ENCODE measurements at regions not wholly inside any gene's neighbourhood (a gene's known extent, or its start where the extent isn't known, plus 50 kb on each side); places are given as distances from the start of the nearest gene placed in this dataset.
"Not testable (repeated sequence)": the region's sequence is repeated elsewhere in the genome, so short reads cannot be mapped to it uniquely, and the experiment has no call there.

DNA sequence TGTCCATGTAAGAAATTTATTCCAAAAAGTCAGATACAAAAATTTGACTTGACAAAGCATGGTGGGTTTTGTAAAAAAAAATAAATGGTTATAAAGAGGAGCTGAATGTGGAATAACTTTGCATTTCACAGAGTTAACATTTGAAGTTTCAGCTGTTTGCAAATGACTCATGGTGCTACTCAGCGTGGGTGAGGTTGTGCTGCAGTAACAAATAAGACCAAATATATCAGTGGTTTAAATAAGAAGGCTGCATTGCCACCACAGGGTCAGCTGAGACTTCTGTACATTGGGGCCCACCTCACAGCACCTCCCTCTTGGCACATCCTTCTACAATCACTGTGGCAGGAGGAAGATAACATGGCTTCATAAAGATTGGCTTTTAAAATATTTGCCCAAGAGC lies 272.5 kb upstream of the SULF2 start:
- no peak for DNase-seq

DNA sequence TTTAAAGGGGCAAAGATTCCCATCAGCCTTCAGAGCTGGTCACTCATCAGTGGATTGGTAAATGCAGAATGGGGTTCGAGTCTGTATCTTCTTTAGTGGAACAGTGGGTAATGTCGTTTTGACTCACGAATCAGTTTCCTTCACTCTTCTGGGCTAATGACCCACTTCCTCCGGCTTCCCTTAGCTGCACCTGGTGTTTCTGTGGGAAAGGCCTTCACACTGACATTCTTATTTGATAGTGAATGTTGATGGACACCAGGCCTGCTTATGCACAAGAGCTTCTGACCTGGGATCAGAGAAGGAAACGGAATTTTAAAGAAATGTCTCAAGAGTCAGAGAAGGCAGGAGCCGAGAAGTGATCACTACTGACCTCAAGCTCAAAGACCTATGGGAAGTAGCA lies 272.0 kb upstream of the SULF2 start:
- no peak for DNase-seq

DNA sequence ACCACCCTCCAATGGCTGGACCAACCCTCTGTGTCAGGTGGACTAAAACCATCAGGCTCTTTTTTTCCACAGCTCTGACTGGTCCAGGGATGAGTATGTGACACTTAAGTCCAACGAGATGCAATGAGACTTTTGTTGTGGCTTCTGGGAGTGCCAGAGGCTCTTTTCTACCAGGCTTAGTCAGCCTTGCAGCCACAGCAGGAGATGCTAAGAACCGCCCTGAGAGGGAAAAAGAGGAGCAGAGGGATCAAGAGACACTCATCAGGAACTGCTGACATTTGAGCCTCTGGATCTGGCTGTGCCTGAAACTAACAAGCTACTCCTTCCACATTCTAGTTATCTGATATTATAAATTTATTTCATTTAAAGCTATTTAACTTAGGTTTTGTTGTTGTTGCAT lies 270.9 kb upstream of the SULF2 start:
- no peak for DNase-seq

DNA sequence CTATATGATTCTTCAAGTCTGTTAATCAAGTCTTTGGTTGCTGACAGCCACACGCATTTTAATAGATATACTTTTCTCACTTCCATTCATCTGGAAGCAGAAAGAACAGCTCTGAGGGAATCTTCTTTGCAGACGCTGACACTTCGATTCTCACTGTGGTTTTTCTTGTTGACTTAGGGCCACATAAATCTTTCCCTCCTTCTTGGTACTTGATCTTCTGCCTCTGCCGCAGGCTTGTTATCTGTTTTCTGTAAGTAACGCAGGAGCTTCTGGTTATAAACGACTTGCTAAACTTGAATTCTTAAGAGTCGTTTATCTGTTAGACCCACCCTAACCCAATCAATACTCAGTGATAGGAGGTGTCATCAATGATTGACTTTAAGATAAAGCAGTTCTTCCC lies 268.8 kb upstream of the SULF2 start:
- DNase-seq: no peak

DNA sequence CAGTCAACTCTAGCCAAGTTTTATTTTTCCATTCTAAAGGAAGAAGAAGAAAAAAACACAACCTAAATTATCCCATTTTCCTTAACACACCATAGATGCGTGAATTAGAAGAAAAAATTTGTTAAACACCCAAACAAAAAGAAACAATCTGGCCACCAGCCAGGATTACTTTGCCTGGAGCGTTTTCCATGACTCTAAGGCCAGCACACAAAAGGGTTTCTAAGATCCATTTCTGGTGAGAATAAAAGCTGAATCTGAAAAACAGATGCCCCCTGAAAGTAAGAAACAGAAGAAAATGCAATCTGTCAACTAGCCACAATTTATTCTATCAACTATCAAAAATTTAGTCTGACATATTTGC lies 267.2 kb upstream of the SULF2 start:
- no peak for DNase-seq

DNA sequence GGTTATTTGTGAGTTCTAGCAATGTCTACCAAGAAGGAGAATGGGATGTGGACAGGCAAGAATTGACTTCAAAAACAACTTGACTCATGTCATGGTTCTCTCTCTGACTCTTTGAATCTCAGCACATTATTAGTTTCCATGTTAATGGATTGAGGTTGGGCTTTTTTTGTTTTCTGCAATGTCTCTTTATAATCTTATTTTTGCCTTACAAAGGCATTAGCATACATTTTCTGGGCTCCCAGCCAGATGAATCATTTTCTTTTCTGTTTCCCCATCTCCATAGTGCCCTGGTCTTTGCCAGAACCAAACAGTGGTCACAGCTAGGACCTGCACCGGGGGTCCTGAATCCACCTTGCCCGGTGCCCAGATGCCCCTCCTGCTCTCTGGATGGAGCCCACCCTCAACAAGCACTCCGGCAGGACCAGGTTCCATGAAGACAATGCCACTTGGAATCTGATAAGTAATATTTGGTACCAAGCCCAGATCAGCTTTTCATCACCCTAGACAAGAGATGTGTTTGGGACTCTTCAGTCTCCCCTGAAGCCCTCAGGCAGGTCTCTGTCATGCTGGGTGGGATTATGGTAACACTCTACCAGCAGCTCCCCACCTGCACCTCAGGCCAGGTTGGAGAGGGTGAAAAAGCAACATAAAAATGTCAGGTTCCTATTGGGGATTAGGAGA lies 266.7 kb upstream of the SULF2 start:
- DNase-seq: no peak

DNA sequence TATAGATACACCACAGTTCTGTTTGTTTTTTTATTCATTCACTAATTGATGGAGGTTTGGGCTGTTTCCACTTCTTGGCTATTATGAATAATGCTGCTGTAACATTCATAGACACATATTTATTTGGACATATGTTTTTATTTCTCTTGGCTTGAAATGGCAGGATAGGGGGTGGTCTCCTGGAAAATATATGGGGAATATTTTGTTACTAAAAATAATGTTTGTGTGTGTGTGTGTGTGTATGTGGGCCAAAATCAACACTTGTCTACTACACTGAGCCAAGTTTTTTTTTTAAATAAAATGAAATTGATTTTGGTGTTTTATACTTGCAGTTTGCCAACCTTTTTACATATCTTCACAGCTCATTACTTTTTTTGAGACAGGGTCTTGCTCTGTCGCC lies 264.4 kb upstream of the SULF2 start:
- no peak for DNase-seq

DNA sequence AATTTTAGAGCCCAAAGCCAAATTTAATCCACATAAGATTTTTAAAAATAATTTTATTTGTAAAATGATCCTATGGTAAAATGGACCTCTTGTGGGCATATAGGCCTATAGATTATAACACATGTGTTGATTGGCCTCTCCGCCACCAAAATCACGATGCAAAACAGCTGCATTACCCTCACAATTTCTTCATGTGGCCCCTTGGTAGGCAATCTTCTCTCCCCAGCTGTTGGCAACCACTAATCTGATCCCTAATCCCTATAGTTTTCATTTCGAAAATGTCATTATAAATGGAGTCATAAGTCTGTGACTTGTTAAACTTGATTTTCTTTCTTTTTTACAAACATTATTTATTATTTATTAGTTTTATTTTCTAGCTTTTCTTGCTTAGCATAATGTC lies 263.9 kb upstream of the SULF2 start:
- no peak for DNase-seq

DNA sequence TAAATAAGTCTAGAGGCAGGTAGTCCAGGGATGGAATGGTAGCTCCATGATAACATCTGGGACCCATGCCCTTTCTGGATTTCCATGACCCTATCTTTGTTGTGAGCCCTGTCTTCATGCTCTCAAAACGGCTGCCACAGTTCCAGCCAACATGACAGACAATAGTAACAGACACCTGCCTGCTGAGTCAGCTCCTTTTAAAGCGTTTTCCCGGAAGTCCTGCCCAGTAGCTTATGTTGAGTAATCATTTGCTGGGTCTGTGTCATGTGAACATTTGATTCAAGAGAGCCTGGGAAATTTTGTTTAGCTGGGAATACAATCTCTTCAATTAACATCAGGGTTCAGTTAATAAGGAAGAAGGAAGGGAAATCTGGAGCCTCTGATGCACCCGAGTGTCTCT lies 262.2 kb upstream of the SULF2 start:
- DNase-seq: no peak

DNA sequence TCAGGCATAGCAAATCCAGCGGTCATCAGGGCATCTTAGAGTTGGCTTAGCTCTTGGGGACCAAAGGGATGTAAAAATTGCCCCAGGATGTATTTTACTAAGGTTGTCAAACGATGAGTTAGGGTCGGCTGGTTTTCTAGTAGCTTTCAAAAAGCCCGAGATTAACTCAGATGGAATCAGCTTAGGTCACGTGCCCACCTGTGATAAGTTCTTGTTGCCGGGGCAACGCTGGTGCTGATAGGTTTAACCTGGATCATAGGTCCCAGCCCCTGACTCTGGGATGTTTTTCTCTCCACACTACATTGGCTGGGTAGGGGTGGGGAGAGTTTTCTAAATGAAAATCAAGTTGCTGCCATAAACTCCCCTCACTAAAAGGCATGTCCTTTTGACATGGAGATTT lies 257.3 kb upstream of the SULF2 start:
- DNase-seq: no peak

DNA sequence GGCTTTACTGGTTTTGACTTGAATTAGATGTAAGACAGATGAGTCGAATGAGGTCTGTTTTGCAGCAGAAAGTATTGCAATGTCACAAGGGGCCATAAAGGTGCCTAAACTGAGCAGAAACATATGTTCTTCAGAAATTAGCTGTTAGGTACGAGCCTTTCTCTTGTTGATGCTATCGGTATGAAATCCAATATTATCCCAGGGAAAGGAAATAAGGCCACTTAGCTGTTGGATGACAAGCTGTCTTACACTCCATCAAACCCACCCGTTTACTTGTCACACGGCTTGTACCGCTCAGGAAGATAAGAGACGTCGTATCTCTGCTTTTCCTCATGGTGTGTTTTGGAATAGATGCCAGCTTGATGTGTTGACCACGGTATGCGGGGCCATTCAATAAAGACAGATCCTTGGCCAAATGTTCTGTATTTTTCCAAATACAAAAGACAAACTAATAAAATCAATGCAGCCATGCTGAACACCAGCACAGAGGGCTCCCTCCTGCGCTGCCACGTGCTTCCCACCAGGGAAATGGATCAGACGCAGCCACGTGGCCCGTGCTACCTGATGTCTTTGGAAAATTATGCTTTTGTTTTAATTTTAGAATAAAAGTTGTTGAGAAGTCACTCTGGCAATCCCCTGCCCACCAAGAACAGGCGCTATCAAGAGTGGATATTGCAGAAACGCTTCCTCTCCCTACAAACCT lies 255.9 kb upstream of the SULF2 start:
- no peak for DNase-seq

DNA sequence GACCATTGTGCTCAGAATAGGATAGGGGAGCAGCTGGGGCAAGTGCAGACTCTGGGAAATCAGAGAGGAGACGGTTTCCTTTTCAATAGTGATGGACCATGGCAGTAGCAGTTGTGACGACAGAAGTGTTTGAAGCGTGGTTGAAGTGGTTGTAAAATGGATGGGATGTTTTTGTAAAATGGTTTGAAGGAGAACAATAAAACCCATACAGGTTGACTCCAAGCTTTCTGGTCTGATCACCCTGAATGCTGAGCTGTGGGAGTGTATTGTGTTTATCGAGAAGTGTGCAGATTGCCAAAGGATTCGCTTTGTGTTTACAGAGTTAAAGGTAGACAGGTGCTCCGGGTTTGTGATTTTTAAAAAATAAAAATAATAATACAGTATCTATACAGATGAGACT lies 255.2 kb upstream of the SULF2 start:
- no peak for DNase-seq

DNA sequence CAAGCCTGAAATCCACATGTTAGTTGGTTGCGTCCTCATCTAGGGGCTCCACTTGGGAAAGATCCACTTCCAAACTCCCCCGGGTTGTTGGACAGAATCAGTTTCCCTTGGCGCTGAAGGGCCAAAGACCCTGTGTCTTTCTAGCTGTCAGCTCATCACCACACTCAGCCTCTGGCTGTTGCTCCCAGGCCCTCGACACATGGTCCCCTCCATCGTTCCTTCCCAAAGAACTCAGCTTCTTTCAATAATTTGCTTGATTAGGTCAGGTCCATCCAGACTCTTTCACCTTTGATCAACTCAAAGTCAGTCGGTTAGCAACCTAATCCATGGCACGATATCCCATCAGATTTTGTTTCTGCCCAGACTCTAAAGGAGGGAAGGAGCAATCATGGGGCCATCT lies 254.8 kb upstream of the SULF2 start:
- DNase-seq: no peak

DNA sequence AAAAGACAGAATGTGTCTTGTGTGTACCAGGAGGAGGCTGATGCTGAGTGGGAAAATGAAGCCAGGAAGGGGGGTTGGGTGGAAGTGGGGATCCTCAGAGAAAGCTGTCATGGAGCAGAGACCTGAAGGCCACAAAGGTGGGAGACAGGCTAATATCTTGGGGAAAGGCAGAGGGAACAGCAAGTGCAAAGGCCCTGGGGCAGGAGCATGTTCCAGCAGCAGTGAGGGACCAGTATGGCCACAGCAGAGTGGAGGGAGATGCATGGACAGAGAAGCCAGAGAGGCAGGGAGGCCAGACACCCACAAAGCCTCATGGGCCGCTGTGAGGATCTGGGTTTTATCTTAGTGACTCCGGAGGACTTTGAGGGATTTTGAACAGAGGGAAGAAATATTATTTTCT lies 254.2 kb upstream of the SULF2 start:
- no peak for DNase-seq

DNA sequence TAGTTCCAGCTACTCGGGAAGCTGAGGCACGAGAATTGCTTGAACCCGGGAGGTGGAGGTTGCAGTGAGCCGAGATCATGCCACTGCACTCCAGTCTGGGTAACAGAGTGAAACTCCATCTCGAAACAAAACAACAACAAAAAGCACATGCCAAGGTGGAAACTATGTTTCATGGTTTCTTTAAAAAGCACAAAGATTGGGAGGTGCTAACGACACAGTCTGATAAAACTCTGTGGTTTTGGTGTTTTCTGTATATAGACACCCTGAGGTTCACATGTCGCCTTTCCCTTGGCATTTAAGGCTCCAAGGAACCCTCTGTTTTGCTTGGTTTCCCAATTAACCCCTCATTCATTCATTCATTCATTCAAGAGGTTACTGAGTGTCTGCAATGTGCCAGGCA lies 253.4 kb upstream of the SULF2 start:
- DNase-seq: no peak

DNA sequence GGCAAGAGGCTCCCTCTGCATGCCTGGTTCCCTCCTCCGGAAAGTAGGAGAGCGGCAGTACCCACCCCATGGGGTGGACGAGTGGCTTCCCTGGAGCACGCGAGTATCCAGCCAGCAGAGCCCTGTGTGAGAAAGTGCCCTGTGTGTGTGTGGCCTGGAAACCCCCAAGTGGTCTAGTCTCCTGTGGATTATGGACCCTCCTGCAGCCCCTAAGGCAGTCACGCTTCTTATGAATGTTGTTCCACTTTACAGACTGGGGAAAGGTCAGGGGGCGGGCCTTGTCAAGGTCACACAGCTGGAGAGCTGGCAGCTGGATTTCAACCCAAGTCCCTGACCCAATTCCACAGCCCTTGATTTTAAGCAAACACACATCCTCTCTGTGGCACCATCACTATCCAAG lies 252.5 kb upstream of the SULF2 start:
- DNase-seq: not testable (repeated sequence)

DNA sequence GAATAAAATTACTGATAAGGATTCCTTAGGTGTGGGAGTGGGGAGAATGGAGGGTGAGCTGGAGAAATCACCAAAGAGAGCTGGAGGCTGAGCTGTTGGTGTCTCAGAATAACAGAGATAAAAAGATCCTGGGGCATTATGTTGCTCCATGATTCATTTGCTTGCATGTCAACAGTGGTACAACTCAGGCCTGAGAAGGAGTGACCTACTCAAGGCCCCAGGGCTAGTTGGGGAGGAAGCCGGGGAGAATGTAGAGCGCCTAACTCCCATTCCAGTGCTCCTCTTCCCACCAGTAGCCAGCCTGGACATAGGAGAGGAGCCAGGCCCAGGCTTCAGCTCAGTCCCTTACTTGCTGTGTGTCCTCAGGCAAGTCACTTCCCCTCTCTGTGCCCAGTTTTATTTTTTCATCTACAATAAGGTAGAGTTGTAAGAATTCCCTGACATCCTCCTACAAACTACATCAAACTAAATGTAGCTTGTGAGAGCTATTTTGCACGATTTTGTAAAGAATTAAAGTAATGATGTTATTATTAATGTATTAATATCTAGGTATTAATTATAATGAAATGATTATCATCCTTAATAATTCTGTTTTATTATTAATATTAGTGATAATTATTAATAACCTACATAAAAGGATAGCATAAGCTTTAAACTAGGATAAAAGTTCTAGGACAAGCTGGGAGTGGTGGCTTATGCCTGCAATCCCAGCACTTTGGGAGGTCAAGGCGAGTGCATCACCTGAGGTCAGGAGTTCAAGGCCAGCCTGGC lies 250.9 kb upstream of the SULF2 start:
- no peak for DNase-seq

DNA sequence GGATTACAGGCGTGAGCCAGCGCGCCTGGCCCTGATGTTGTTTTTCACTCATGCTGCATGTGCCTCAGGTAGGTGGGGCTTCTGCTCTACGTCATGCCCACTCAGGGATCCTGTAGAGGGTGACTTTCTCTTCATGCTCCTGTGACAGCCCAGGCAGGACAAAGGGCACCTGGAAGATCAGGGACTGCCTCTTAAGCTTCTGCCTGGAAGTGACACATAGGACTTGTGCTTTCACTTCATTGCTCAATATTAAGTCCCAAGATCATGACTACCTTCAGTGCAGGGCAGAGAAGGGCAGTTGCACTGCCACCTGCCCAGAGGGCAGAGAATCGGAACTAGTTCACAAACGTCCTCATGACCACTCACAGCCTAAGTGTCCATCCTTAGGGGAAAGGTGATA lies 249.5 kb upstream of the SULF2 start:
- DNase-seq: no peak

DNA sequence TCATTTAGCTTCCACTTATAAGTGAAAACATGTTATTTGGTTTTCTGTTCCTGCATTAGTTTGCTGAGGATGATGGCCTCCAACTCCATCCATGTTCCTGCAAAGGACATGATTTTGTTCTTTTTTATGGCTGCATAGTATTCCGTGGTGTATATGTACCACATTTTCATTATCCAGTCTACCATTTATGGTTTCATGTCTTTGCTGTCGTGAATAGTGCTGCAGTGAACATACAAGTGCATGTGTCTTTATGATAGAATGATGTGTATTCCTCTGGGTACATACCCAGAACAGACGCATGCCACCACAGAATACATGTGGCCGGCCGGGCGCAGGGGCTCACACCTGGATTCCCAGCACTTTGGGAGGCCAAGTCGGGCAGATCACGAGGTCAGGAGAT lies 247.7 kb upstream of the SULF2 start:
- not testable (repeated sequence) for DNase-seq

DNA sequence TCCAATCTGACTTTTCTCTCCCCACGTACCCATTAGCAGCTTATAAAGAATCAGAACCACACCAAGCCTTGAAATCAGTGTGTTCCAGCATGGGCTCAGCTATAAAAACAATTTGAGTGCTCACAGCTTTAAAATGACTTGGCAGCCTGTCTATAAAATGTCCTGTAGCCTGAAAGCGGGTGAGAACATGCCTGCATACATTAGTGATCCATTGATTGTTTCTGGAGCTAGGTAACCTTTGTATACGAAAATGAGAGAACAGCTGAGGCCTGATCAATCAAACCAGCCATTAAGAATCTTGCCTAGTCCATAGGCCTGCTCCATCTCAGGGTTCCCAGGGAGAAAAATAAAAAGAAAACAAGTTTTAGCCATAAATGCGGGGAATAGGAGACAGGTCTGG lies 245.8 kb upstream of the SULF2 start:
- no peak for DNase-seq

DNA sequence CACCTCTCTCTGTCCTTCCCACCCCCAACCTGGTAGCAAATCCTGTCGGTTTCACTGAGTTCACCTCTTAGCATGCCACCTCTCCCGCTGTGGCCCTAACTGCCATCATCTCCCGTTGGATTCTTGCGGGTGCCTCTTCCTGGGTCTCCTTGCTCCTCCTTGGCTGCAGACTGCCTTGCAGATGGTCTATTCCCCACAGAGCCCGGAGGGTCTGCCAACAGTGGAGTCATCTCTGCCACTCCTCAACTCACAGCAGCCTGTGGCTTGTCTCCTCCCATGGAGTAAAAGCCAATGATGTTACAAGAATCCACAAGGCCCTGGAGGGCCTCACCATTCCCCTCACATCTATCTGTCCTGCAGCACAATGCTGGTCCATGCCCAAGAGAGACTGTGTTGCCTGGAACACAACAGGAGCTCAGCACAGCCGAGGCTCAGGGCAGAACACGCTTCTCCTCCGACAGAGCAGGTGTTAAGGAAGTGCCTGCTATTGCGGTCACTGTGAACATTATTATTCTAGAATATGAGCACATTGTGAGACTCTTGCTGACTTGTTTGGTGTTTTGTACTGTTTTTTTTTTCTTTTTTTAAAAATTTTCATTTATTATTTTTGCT lies 241.8 kb upstream of the SULF2 start:
- no peak for DNase-seq

DNA sequence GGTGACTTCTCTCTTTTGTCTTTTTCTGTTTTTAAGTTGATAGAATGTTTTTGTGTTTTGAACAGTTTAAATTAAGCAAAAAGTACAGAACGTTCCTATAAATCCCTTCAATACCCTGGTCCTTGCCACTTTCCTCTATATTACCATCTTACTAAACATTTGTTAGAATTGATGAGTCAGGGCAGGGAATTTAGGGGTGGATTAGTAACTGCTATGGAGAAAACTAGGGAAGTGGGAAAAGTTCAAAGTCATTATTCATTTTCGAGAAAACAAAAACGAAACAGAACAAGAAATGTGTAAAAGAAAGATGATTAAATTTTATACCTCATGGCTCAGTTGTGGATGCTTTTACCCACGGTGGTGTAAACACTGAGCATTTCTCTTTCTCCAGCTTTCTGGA lies 240.4 kb upstream of the SULF2 start:
- DNase-seq: no peak

DNA sequence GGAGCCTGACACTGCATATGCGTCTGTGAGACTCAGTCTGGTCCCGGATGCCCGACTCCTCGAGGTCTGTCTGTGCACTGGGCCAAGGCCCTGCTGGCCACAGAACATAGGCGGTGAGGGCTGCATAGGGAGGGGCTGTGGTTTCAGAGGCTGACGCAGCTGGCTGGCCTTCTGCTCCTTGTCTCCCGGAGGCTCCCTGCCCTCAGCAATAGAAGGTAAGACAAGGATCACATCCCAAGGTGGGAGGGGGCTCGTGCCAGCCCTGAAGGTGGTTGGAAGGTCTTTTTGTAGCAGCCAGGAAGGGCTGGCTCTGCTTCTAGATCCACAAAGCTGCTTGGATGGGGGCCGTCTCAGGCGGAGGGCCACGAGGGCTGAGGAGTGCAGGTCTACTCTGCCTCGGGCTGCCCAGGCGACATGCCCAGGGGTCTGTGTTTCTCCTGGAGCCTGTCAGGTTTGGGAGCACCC lies 239.8 kb upstream of the SULF2 start:
- DNase-seq: no peak

DNA sequence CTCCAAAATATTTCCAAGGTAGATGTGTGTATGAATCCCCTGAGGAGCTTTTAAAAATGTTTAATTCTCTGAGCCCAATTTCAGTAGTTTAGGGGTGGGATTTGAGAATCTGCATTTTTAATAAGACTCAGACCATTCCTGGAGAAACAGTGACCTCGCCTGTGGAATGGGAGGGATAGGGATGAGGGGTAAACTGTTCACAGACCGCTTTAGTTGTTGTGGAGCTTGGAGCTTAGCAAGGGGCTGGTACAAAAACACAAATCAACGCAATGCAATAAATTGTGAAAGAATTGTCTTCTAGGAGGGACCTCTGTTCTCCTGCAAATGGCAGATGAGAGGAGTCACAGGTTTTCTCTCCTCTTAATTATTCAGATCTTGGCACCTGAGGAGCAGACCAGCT lies 239.3 kb upstream of the SULF2 start:
- DNase-seq: no peak
